IMR-90 (cell line): ENCODE measurements at regions not wholly inside any gene's neighbourhood (a gene's known extent, or its start where the extent isn't known, plus 50 kb on each side); places are given as distances from the start of the nearest gene placed in this dataset.

Experiments
- CEBPB ChIP-seq: IDR thresholded peaks from 2 replicates; pipeline ENCODE4 v1.6.1; 2012; ENCODE audit warnings: low read depth, low read length, improper control_type of control experiment
- MXI1 ChIP-seq: IDR thresholded peaks from 2 replicates; pipeline ENCODE4 v1.6.1; 2012; ENCODE audit warnings: low read depth, mild to moderate bottlenecking, low read length, moderate library complexity, borderline replicate concordance
- NFE2L2 ChIP-seq: fragments of 150-350 bp; IDR thresholded peaks from 2 replicates; pipeline ENCODE4 v1.6.1; 2016; ENCODE audit warnings: low read depth, mild to moderate bottlenecking, low read length
- POLR2A ChIP-seq: IDR thresholded peaks from 2 replicates; pipeline ENCODE4 v1.6.1; 2012; ENCODE audit warnings: mild to moderate bottlenecking, low read depth, low read length
- RAD21 ChIP-seq: IDR thresholded peaks from 2 replicates; pipeline ENCODE4 v1.6.1; 2012; ENCODE audit warnings: low read length, improper control_type of control experiment
- RFX5 ChIP-seq: IDR thresholded peaks from 2 replicates; pipeline ENCODE4 v1.8.0; 2012; ENCODE audit warnings: low read depth, mild to moderate bottlenecking, low read length, moderate library complexity
- TF ChIP-seq, protein P1 (sequence below): conservative IDR thresholded peaks from 2 replicates; pipeline ENCODE4 v1.5.1; 2012; ENCODE audit warnings: mild to moderate bottlenecking, low read depth, low read length, improper control_type of control experiment
- TF ChIP-seq, protein P2 (sequence below): fragments of 150-350 bp; IDR thresholded peaks from 2 replicates; pipeline ENCODE4 v1.6.1; 2017; ENCODE audit warnings: mild to moderate bottlenecking, antibody characterized with exemption, low read length, low read depth
- TF ChIP-seq, protein P3 (sequence below): fragments of 150-350 bp; IDR thresholded peaks from 2 replicates; pipeline ENCODE4 v1.6.1; 2016; ENCODE audit warnings: low read depth, mild to moderate bottlenecking, low read length, moderate library complexity, borderline replicate concordance

DNA sequence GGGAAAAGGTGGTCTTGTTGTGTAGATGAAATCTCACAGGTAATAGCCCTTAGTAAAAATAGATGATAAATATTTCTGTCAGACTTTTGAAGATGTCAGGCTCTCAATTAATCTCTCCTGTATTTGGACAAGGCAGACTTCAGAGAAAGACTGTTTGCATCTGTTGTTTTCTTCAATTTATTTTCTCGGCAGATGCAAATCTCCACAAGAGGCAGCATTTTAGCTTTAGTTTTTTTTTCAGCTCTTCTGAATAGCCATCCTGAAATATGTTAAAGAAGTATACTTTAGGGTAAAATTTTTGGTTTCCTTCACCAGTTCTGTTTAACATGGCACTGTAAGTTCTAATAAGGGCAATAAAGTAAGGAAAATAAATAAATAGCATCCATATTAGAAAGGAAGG, 685.1 kb downstream of the SI start:
- TF ChIP-seq, protein P1, sequence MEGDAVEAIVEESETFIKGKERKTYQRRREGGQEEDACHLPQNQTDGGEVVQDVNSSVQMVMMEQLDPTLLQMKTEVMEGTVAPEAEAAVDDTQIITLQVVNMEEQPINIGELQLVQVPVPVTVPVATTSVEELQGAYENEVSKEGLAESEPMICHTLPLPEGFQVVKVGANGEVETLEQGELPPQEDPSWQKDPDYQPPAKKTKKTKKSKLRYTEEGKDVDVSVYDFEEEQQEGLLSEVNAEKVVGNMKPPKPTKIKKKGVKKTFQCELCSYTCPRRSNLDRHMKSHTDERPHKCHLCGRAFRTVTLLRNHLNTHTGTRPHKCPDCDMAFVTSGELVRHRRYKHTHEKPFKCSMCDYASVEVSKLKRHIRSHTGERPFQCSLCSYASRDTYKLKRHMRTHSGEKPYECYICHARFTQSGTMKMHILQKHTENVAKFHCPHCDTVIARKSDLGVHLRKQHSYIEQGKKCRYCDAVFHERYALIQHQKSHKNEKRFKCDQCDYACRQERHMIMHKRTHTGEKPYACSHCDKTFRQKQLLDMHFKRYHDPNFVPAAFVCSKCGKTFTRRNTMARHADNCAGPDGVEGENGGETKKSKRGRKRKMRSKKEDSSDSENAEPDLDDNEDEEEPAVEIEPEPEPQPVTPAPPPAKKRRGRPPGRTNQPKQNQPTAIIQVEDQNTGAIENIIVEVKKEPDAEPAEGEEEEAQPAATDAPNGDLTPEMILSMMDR = no peak
- TF ChIP-seq MXI1 = no peak
- TF ChIP-seq, protein P2, sequence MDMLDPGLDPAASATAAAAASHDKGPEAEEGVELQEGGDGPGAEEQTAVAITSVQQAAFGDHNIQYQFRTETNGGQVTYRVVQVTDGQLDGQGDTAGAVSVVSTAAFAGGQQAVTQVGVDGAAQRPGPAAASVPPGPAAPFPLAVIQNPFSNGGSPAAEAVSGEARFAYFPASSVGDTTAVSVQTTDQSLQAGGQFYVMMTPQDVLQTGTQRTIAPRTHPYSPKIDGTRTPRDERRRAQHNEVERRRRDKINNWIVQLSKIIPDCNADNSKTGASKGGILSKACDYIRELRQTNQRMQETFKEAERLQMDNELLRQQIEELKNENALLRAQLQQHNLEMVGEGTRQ = no peak
- no peak for TF ChIP-seq POLR2A
- TF ChIP-seq RFX5 = no peak
- TF ChIP-seq CEBPB = no peak
- TF ChIP-seq, protein P3, sequence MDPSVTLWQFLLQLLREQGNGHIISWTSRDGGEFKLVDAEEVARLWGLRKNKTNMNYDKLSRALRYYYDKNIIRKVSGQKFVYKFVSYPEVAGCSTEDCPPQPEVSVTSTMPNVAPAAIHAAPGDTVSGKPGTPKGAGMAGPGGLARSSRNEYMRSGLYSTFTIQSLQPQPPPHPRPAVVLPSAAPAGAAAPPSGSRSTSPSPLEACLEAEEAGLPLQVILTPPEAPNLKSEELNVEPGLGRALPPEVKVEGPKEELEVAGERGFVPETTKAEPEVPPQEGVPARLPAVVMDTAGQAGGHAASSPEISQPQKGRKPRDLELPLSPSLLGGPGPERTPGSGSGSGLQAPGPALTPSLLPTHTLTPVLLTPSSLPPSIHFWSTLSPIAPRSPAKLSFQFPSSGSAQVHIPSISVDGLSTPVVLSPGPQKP = no peak
- no peak for TF ChIP-seq NFE2L2
- no peak for TF ChIP-seq RAD21
